Activated CD8-positive, alpha-beta T cell treated with anti-CD3 and anti-CD28 coated beads, Interleukin-2, amount 10 ng/mL, durations not matched to agents 7 days and 5 days (primary cell): ENCODE measurements at regions not wholly inside any gene's neighbourhood (a gene's known extent, or its start where the extent isn't known, plus 50 kb on each side); places are given as distances from the start of the nearest gene placed in this dataset.

Source experiments
- ATAC-seq: fragments of 150-1000 bp; cut with Tn5 transposase; one replicate; pipeline ENCODE4 v1.10.0; 2021; ENCODE audit warnings: moderate library complexity
- CTCF ChIA-PET: fragments of 350-600 bp; sonication (Branson Sonifier 250); formaldehyde crosslinking; loops from one replicate; lab custom pipeline; 2021; ENCODE audit warnings: antibody characterized with exemption; lab: Charles Lee
- POLR2A ChIA-PET: fragments of 350-600 bp; sonication (Branson Sonifier 250); formaldehyde crosslinking; loops from one replicate; lab custom pipeline; 2021; ENCODE audit warnings: antibody characterized with exemption; lab: Charles Lee
- DNase-seq: peaks from one replicate; pipeline ENCODE4 v3.0.0-alpha.2; 2020
- H3K27ac Mint-ChIP-seq: one replicate; pipeline ENCODE4 v1.8.0; 2021; ENCODE audit warnings: mild to moderate bottlenecking, mixed read lengths
- H3K27me3 Mint-ChIP-seq: one replicate; pipeline ENCODE4 v1.8.0; 2021; ENCODE audit warnings: low read depth, mixed read lengths
- H3K36me3 Mint-ChIP-seq: one replicate; pipeline ENCODE4 v1.8.0; 2021; ENCODE audit warnings: low read depth, mixed read lengths
- H3K4me1 Mint-ChIP-seq: one replicate; pipeline ENCODE4 v1.8.0; 2021; ENCODE audit warnings: low read depth, mixed read lengths
- H3K4me3 Mint-ChIP-seq: one replicate; pipeline ENCODE4 v1.8.0; 2021; ENCODE audit warnings: mild to moderate bottlenecking, mixed read lengths
- H3K9me3 Mint-ChIP-seq: one replicate; pipeline ENCODE4 v1.8.0; 2022; ENCODE audit warnings: mixed read lengths; ENCODE audit not compliant: insufficient read depth

DNA sequence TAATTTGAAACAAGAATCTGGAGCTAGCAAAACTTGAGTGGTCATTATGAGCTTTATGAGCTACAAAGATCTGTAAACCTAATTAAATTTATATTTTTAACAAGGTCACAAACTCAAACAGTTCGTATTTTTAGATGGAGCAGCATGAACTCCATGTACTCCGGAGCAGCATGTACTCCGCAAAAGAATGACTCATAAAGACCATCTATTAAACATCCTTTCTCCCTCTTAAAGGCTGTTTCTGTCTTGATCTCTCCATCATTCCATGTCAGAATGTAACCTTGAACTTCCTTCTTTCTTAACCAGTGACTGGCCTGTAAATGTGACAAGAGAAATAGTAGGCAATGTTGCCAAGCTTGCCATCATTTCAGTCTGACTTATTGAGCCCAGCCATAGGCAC, 696.9 kb downstream of the ZNF385D start:
- ChIA-PET POLR2A (no interaction called here), CTCF (no interaction called here)
- DNase-seq (no peak), ATAC-seq (no peak)
- H3K27ac Mint-ChIP-seq: no peak overlapping the region
- no peaks in the 10 kb centered on the region for H3K4me1 Mint-ChIP-seq
- H3K27me3 Mint-ChIP-seq: no peaks in the 10 kb centered on the region
- no peaks in the 10 kb centered on the region for H3K36me3 Mint-ChIP-seq
- peaks cover 13% of the 10 kb centered on the region for H3K9me3 Mint-ChIP-seq
- no peak overlapping the region for H3K4me3 Mint-ChIP-seq

DNA sequence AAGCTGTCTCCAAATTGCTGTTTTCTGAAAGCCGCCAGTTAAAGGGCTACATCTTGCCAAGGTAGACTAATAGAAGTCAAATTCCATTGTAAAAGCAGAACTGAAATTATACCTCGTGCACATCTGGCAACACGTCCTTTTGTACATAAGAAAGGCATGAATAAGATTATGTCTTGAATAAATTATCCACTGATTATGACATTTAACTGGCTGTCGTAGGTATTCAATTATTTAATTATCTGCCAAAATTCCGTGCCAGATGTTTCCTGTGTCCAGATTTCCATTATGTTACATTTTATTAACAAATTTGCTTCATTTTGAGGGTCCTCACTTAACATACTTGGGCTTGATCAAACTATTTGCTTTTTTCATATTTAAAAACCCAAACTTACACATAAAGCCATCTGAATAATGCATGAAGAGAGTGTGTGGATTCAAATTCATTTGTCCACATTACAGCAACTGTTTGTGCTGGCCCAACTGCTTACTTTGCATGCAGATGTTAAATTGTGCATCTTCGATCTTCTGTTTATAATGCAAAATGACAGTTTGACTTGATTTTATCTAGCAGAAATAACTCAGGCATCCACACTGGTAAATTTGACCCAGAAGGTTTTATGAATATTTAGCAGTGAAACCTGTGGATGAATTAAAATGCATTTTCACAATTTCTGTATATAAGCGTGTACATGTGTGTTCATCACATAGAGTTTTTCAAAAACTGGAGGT, 701.5 kb downstream of the ZNF385D start:
- no peak for ATAC-seq
- ChIA-PET POLR2A (no interaction called here), CTCF (no interaction called here)
- Mint-ChIP-seq H3K4me1 (no peaks in the 10 kb centered on the region), H3K27ac (no peak overlapping the region), H3K36me3 (no peaks in the 10 kb centered on the region), H3K27me3 (no peaks in the 10 kb centered on the region), H3K9me3 (peaks cover 15% of the 10 kb centered on the region), H3K4me3 (no peak overlapping the region)
- no peak for DNase-seq

DNA sequence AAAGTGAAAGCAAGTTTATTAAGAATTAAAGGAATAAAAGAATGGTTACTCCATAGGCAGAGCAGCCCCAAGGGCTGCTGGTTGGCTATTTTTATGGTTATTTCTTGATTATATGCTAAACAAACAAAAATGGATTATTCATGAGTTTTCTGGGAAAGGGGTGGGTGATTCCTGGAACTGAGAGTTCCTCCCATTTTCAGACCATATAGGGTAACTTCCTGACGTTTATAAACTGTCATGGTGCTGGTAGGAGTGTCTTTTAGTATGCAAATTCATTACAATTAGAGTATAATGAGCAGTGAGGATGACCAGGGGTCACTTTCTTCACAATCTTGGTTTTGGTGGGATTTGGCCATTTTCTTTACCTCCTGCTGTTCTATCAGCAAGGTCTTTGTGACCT, 707.9 kb downstream of the ZNF385D start:
- Mint-ChIP-seq H3K27ac (no peak overlapping the region), H3K4me3 (no peak overlapping the region), H3K9me3 (peaks cover 11% of the 10 kb centered on the region), H3K27me3 (no peaks in the 10 kb centered on the region), H3K4me1 (no peaks in the 10 kb centered on the region), H3K36me3 (no peaks in the 10 kb centered on the region)
- DNase-seq (no peak), ATAC-seq (no peak)
- POLR2A ChIA-PET: no interaction called here
- CTCF ChIA-PET: no interaction called here

DNA sequence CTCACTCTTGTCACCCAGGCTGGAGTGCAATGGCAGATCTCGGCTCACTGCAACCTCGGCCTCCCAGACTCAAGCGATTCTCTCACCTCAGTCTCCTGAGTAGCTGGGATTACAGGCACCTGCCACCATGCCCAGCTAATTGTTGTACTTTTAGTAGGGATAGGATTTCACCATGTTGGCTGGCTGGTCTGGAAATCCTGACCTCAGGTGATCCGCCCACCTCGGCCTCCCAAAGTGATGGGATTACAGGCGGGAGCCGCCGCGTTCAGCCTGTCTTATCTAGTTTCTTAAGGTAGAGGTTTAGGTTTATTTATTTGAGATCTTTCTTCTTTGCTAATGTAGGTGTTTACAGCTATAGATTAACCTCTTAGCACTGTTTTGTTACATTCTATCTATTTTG, 708.8 kb downstream of the ZNF385D start:
- H3K36me3 Mint-ChIP-seq: no peaks in the 10 kb centered on the region
- ATAC-seq: no peak
- no peak overlapping the region for H3K27ac Mint-ChIP-seq
- no peak for DNase-seq
- no peak overlapping the region for H3K4me3 Mint-ChIP-seq
- POLR2A ChIA-PET: no interaction called here
- no peaks in the 10 kb centered on the region for H3K27me3 Mint-ChIP-seq
- CTCF ChIA-PET: no interaction called here
- H3K4me1 Mint-ChIP-seq: no peaks in the 10 kb centered on the region
- H3K9me3 Mint-ChIP-seq: peaks cover 11% of the 10 kb centered on the region

DNA sequence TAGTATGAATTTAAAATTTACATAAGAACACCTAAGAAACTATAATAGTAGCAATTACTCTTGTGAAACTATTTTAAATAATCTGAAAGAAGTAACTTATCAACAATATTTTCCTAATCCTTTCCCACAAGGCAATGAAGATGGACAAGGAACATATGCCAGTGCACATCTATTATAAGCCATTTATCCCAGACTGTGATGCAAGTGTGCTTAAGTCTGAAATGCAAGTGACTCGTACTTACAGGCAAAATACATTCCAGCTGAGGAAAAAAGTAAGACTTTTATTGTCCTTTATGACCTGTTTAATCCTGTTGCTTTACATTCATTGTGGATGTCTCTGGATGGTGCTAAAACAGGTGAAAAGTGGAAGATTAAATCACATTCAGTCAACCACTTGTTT, 709.4 kb downstream of the ZNF385D start:
- ChIA-PET POLR2A (no interaction called here), CTCF (no interaction called here)
- Mint-ChIP-seq H3K27me3 (no peaks in the 10 kb centered on the region), H3K9me3 (peaks cover 11% of the 10 kb centered on the region), H3K36me3 (no peaks in the 10 kb centered on the region), H3K4me1 (no peaks in the 10 kb centered on the region), H3K27ac (no peak overlapping the region), H3K4me3 (no peak overlapping the region)
- DNase-seq: no peak
- ATAC-seq: no peak

DNA sequence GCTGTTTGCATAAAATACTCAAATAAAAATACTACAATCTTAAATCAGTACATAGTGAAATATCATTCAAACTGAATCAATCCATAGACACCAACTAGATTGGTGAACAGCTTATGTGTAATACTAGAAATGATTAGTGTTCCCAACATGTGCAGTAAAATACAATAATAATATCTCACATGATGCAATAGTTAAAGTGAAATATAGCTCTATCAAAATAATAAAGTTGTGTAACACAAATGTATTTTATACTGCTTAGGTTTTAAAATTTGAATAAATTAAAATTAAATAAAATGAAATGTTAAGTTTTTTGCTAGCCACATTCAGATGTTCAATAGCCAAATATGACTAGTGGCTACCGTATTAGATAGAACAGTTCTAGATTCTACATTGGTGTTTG, 714.1 kb downstream of the ZNF385D start:
- no peaks in the 10 kb centered on the region for H3K4me1 Mint-ChIP-seq
- H3K9me3 Mint-ChIP-seq: peaks cover 8% of the 10 kb centered on the region
- H3K4me3 Mint-ChIP-seq: no peak overlapping the region
- ChIA-PET CTCF (no interaction called here), POLR2A (no interaction called here)
- no peaks in the 10 kb centered on the region for H3K27me3 Mint-ChIP-seq
- ATAC-seq (no peak), DNase-seq (no peak)
- no peaks in the 10 kb centered on the region for H3K36me3 Mint-ChIP-seq
- H3K27ac Mint-ChIP-seq: no peak overlapping the region

DNA sequence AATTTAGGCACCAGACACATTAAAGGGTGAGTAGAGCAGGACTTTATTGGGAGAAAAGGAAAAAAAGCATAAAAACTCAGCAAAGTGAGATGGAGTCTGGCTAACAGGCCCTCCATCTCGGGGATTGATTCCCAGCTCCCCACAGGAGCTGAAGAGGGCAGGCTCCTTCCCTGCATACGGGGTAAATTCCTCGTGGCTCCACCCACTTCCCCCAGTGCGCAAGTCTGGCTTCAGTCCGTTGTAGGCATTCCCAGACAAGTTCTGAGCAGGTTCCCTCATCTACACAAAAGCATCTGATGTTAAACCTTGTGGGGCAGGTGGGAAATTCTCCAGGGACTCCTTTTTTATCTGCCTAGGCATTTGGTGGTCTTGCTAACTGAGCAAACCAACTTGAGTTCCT, 722.6 kb downstream of the ZNF385D start:
- Mint-ChIP-seq H3K9me3 (peaks cover 6% of the 10 kb centered on the region), H3K27me3 (no peaks in the 10 kb centered on the region), H3K4me1 (no peaks in the 10 kb centered on the region), H3K36me3 (no peaks in the 10 kb centered on the region), H3K27ac (no peak overlapping the region), H3K4me3 (no peak overlapping the region)
- no peak for ATAC-seq
- CTCF ChIA-PET: no interaction called here
- no peak for DNase-seq
- POLR2A ChIA-PET: no interaction called here

DNA sequence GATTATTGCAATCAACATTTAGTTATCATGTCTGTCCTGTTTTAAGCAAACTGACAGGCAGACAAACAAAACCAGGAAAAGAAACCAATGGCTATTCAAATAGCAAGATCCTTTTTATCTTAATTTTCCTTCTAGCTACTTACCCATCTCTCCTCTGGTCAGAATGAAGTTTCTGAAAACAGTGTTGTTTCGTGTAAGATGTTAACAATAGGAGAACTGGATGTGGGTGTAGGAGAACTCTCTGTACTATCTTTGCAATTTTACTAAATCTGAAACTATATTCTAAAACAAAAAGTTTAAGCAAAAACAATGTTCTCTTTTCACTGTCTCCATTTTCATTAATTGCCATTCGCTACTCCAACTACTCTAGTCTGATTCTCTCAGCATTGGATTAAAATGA, 726.4 kb downstream of the ZNF385D start:
- ATAC-seq: no peak

DNA sequence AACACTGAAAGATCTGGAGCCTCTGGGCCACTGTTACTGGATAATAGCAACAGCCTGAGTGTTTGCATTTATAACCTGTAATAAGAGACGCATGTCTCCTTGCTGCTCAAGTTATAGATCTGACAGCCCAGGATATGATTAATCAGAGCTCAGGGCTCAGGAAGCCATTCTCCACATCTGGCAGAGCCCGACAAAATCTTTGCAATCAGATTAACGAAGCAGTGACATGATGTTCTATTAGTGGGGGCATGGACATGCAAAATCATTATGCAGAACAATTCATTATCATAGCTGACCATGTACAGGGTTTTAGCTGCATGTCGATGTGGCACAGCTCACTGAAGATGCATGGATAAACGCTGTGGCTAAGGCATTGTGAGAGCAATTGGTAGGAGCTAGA, 730.3 kb downstream of the ZNF385D start:
- Mint-ChIP-seq H3K27me3 (no peaks in the 10 kb centered on the region), H3K36me3 (no peaks in the 10 kb centered on the region), H3K4me1 (no peaks in the 10 kb centered on the region), H3K4me3 (no peak overlapping the region), H3K27ac (no peak overlapping the region), H3K9me3 (peaks cover 13% of the 10 kb centered on the region)
- ChIA-PET POLR2A (no interaction called here), CTCF (no interaction called here)
- ATAC-seq: no peak
- no peak for DNase-seq

More for the DNA sequence above, 726.4 kb downstream of the ZNF385D start:
- H3K4me1 Mint-ChIP-seq: no peaks in the 10 kb centered on the region
- ChIA-PET CTCF (interaction anchor here (0.9 kb wide), 1 partner anchor 41 kb away, joined by 5 read pairs; no protein-coding TSS in a partner anchor), POLR2A (no interaction called here)
- no peak overlapping the region for H3K27ac Mint-ChIP-seq
- no peak overlapping the region for H3K4me3 Mint-ChIP-seq
- no peak for DNase-seq
- H3K36me3 Mint-ChIP-seq: no peaks in the 10 kb centered on the region
- no peaks in the 10 kb centered on the region for H3K27me3 Mint-ChIP-seq
- H3K9me3 Mint-ChIP-seq: peaks cover 14% of the 10 kb centered on the region

DNA sequence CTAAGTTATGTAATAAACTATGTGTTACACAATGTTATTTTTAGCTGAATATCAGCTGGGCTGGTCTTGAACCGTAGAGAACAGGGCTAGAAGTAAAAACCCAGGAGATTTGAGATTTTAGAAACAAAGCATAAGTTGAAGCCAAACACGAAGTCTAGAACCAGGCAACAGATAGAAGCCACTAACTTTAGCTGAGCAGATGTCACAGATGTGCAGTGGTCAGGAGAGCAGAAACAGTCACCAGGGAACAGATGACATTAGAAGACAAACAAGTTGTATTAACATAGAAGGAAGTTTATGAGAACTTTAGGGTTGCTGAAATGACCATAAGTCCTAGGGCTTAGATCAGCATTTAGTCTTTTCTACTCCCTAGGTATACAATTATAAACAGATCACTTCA, 731.0 kb downstream of the ZNF385D start:
- Mint-ChIP-seq H3K9me3 (peaks cover 12% of the 10 kb centered on the region), H3K27me3 (no peaks in the 10 kb centered on the region), H3K4me3 (no peak overlapping the region), H3K27ac (no peak overlapping the region), H3K36me3 (no peaks in the 10 kb centered on the region), H3K4me1 (no peaks in the 10 kb centered on the region)
- ATAC-seq (no peak), DNase-seq (no peak)
- POLR2A ChIA-PET: no interaction called here
- CTCF ChIA-PET: no interaction called here

DNA sequence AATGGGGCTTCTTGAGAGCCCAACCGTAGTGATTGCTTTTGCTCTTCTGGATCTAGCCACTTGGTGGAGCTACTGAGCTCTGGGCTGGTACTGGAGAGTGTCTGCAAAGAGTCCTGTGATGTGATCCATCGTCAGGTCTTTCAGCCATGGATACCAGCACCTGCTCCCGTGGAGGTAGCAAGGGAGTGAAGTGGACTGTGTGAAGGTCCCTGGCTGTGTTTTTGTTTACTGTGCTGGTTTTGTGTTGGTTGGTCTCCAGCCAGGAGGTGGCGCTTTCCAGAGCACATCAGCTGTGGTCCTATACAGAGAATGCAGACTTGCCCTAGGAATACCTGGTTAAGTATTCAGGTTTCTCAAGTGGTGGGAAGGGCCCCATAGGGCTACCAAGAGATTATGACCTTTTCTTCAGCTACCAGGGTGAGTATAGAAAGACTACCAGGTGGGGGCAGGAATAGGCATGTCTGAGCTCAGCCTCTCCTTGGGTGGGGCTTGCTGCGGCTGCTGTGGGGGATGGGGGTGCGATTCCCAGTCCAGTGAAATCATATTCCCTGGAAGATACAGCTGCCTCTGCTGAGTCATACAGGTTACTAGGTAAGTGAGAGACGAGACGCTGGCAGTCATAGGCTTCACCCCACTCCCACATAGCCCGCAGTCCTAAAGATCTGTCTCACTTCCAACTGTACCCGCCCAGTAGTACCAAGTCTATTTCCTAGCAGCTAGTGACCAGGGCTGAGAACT, 733.7 kb downstream of the ZNF385D start:
- H3K27ac Mint-ChIP-seq: no peak overlapping the region
- H3K4me3 Mint-ChIP-seq: no peak overlapping the region
- H3K4me1 Mint-ChIP-seq: no peaks in the 10 kb centered on the region
- peaks cover 19% of the 10 kb centered on the region for H3K9me3 Mint-ChIP-seq
- DNase-seq (no peak), ATAC-seq (no peak)
- H3K27me3 Mint-ChIP-seq: no peaks in the 10 kb centered on the region
- no peaks in the 10 kb centered on the region for H3K36me3 Mint-ChIP-seq
- CTCF ChIA-PET: no interaction called here
- POLR2A ChIA-PET: no interaction called here

DNA sequence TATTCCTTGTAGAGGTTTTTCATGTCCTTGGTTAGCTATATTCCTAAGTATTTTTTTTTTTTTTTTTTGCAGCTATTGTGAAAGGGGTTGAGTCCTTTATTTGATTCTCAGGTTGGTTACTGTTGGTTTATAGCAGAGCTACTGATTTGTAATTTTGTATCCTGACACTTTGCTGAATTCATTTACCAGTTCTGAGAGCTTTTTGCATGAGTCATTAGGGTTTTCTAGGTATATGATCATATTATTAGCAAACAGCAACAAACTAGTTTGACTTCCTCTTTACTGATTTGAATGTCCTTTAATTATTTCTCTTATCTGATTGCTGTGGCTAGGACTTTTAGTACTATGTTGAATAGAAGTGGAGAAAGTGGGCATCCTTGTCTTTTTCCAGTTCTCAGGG, 737.4 kb downstream of the ZNF385D start:
- H3K9me3 Mint-ChIP-seq: peaks cover 24% of the 10 kb centered on the region
- POLR2A ChIA-PET: no interaction called here
- H3K4me3 Mint-ChIP-seq: no peak overlapping the region
- H3K27ac Mint-ChIP-seq: no peak overlapping the region
- CTCF ChIA-PET: no interaction called here
- no peaks in the 10 kb centered on the region for H3K27me3 Mint-ChIP-seq
- no peaks in the 10 kb centered on the region for H3K4me1 Mint-ChIP-seq
- DNase-seq (no peak), ATAC-seq (no peak)
- no peaks in the 10 kb centered on the region for H3K36me3 Mint-ChIP-seq
